COLO668 (cell line): ENCODE measurements at regions not wholly inside any gene's neighbourhood (a gene's known extent, or its start where the extent isn't known, plus 50 kb on each side); places are given as distances from the start of the nearest gene placed in this dataset.

Experiments used
- DNase-seq: peaks from one replicate; lab custom pipeline; 2025; ENCODE audit not compliant: unreplicated experiment; lab: John Stamatoyannopoulos, UW

DNA sequence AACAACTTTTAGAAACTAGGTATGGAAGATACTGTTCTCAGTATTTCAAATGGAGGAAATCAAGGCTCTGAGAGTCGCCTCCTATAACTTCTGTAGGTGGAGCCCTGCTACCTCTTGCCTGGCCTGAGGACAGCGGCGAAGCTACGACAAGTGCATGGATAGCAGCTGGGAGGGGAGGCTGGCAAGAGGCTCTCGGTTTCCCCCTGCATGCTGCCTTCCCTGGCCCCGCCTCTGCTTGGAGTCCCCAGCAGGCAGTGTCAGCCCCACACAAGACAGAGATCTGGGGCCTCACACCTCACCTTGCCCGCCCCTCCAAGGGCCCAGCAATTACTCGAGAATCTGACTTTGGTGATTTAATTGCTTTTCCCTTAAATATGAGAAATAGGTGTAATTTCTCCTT, 107.6 kb upstream of the POU3F3 start:
- no peak for DNase-seq

DNA sequence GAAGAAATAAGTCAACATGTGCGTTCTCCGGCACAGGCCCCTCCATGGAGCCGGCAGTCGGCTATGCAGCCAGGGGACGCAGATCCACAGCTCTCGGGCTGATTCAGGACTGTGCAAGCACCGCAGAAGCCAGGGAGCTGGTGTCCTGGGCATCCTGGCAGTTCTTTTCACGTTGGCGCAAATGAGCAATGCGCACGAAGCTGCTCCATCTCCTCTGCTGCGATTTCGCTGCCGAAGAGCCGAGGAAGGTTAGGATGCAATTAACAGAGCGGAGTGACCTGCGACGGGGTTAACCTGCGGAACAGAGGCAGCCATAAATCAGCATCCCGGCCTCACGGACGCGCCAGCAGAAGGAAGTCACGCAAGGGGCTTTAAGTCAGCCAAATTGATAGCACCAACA, 107.1 kb upstream of the POU3F3 start:
- DNase-seq, result no peak

DNA sequence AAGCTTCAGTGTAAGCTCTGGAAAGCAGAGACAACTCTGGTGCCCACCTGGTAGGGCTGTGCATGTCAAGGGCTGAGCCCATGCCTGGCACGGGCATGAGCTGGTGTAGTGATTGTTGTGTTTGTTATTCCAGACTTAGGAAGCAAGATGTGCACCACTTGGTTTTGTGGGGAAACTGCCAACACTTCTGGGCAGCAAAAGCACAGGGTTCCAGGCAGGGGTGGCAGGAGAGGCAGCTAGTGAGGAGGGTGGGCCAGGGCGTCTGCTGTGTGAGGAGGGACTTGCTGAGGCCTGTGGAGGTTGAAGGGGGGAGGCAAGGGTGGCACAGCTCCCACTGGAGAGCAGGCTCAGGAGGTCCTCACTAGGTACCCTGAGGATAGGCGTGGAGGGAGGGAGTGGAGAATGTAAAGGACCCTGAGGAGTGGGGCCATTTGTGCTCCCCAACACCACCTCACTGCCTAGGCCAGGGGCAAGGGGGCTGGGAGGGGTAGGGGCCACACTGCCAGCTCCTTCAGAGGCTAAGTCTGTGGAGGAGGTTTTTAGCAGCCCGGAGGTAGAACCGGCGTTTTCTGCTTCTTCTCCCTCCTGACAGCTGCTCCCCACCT, 104.0 kb upstream of the POU3F3 start:
- no peak for DNase-seq

DNA sequence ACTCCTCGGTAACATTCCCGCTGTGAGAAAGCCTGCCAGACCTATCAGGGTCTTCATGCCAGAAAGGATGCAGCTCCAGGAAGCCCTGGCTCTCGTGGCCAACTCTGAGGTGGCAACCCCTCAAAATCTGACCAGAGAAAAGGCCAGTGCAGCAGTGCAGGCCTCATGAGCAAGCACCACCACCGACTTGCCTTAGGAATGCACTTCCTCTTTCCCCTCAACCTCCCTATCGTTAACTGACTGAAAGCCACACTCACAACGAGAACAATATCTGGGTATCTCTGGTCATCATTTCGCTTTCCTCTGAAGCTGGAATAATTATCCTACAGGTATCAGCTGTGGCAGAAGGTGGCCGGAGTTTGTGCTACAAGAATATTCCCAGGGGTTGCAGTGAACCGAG, 101.4 kb upstream of the POU3F3 start:
- DNase-seq, result no peak

DNA sequence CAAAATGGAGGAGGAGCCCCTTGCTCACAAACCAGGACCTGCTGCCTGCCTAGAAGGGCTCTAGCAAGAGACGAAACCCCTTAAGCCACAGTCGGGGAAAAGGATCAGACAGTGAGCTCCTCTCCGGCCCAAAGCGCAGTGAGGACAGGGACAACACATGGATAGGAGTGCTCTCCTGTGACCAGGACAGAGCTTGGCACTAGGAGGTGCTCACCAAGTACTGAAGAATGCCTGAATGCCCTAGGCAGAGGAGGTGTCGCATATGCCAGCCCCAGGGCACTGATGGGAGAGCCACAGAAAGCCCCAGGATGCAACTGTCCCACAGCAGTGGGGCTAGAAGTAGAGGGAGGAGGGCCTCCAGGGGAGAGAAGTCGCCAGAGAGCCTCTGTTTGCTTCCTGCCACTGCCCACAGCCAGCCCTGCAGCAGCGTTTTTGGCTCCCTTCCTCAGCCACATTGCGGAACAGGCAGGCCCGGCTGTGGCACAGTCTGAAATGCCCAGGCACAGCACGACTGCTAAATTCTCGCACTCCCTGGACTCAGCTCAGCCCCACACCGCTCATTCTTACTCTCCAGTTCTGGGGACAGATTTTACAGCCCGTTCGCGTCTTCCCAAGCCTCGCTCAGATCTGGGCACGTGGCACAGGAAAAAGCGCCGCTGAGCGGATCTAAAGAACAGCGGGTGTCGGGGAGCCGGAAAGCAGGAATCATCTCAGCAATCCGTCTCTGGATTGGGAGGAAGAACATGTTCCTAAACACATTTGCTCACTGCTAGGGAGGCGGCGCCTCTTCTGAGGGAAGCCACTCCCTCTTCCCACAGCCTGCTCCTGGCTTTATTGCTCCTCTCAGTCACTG, 98.7 kb upstream of the POU3F3 start:
- no peak for DNase-seq

DNA sequence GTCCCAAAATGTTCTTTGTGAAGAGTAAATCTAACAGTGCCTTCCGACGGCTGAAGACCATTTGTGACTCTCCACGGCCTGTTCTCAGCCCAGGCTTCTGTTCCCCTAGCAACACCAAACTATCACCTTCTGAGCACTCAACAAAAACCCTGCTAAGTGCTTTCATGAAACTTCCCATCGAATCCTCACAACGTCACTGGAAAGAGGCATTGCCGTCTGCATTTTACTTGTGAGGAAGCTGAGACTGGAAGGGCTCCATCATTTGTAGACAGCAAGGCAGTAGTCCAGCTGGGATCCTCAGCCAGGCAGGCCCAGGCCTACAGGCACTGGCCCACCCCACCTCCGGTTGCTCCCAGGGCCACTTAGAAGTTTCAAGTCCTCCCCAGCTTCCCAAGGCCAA, 97.8 kb upstream of the POU3F3 start:
- DNase-seq, result no peak

DNA sequence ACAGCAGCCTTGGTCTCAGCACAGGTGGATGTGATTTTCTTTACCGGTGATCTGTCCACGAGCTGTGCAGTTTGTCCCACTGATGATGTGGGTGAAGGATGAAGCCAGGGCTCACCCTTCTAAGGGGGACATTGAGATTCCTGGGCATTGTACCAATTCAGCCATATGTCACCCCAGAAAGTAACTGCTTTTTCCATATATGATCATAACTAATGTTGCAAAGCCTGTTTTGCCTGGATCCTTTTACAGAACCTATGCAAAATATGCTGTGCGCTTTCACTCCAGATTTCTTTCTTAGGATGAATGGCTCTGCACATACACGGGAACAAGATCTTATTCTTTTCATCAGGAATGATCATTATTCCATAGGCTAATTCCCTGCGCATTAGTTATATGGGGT, 96.9 kb upstream of the POU3F3 start:
- DNase-seq, result no peak

DNA sequence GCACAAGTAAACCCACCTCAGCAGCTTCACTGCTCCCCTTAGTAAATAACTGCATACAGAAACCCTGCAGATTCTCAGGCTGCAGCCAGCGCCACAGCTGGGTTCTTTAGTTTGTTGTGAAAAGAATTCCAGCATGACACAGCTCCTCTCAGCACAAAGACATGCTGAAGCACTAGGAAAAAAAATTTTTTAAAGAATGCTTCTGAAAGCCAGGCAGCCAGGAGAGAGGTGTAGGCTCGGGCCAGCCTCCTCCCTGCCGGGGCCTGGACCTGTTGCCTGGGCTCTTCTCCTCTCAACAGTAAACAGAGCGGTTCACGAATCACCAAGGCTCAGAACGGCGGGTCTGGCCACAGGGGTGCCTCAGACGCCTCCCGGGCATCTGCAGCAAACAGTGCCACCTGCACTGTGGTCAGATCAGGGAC, 95.7 kb upstream of the POU3F3 start:
- peak; percentile 62 for DNase-seq

DNA sequence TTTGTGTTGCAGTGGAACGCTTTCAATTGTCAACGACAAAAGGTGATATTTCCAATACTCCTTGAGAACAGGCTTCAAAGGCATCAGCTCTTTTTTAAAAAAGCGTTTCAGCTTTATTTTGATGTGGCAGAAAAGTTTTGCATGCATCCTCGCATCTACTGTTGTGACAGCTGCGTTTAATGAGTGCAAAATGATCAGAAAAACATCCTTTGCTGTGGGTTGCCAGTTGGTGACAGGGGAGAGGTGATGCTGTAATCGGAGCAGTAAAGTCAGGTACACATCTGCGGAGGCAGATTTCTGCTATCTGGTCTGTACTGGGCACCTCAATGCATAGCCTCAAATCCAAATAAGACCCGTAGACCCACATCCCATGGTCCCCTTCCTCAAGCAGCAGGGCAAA, 91.9 kb upstream of the POU3F3 start:
- DNase-seq, result no peak

DNA sequence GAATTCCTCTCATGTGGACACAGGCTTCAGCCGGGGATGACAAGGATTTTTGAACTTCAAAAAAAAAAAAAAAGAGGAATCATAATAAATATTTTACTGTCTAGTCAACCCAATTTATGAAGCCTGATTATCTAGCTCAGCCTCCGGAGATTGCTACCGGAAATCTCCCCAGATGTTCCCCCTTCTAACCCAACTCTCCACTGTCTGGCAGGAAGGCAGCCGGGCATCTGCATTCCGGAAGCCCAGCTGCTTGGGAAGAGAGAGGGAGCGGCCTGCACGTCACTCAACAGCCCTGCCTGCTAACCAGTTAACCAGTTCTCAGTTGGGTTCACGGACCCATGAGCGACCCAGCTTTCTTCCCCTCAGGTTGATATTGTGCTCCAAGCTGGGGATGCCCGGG, 87.2 kb upstream of the POU3F3 start:
- no peak for DNase-seq

DNA sequence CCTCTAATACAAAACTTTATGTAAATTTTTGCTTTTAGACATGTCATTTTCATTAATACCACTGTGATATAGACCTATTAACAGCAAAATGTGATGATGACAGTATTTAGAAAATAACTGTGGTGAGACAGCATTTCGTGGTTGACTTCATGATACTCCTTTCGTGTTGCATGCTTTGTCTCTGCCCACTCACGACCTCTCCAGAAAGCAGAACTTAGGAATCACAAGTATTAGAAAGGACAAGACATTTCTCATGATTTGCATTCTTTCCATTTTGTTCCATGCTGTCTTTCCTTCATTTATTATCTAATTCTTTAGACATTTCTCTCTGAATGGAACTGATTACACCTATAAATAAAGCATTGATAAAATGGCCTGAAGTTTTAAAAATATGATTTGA, 85.2 kb upstream of the POU3F3 start:
- DNase-seq, result no peak

DNA sequence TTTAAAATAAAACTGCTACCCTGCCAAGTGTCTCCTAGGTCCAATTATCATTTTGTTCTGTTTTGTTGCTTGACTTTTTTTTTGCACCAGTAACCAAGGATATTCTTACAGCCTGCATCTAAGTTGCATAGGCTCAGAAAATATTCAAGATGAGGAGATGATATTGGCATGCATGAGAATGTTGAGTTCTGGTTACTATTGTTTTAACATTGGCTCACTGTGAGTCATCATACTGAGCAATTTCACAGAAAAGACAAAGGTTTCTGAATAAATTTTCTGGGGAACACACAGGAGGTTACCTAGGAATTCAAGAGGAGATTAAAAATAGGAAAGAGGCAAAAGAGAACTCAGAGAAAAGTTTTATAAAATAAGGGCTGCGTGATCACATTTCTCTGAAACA, 84.8 kb upstream of the POU3F3 start:
- DNase-seq, result no peak

DNA sequence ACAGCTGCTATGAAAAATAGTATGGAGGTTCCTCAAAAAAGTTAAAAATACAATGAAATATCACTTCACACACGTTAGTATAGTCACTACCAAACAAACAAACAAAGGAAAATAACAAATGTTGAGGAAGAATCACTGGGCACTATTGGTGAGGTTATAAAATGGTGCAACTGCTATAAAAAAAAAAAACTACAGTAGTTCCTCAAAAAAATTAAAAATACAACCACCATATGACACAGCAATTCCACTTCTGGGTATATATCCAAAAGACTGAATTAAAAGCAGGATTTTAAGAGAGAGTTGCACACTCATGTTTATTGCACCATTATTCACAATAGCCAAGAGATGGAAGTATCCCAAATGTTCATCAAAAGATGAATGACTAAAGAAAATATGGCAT, 80.9 kb upstream of the POU3F3 start:
- no peak for DNase-seq

DNA sequence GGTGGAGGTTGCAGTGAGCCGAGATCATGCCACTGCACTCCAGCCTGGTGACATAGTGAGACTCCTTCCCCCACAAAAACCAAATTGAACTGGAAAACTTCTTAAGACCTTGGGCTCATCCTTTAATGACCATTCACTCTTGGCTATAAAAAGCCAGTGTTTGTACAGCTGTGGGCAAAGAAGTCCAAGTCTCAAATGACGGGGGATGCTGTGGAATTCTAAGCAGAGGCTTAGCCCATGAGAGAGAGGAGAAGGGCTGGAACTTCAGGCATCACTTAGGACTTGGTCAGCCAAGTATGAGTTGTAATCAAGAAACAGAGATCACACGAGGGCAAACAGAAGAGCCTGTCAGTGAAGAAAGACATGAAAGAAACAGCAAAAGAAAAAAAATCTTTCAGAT, 79.3 kb upstream of the POU3F3 start:
- DNase-seq, result no peak

DNA sequence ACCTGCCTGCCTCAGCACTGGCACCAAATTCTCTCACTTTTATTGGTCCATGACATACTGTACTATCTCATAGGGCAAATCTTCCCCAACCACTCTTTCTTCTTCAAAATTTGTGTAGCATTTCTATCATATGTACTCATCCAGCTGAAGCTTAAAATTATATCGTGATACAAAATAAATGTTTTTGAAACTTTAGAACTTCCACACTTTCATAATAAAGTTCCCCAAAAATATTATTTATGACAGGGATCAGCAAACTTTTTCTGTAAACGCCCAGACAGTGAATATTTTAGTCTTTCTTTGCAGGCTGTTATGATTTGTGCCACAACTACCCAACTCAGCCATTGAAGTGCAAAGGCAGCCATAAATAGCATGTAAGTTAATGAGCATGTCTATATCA, 76.2 kb upstream of the POU3F3 start:
- no peak for DNase-seq

DNA sequence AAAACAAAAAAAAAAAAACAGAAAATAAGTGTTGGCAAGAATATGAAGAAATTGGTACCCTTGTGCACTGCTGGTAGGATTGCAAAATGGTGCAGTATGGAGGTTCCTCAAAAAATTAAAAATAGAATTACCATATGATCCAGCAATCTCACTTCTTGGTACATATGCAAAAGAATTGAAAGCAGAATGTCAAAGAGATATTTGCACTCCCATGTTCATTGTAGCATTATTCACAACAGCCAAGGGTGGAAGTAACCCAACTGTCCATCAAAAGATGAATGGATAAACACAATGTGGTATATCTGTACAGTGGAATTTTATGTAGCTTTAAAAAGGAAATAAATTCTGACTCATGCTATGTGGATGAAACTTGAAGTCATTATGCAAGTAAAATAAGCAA, 72.8 kb upstream of the POU3F3 start:
- no peak for DNase-seq

DNA sequence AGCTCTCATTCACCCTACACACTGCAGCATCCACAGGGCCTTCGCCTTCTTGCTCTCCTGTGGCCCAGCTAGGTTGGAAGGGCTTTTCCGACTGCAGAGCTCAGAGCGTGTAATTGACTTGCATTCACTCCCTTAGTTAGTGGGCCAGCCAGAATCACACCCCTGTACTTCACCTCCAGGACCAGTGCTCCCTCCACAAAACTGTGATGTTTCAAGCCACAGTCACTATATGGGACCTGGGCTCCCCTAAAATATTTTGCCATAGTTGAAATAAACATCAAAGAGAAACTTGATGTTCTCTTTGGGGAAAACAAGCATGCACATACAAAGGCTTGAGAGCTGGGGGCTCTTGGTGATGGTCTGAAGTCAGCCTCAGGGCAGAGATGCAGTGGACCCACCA, 69.7 kb upstream of the POU3F3 start:
- no peak for DNase-seq

DNA sequence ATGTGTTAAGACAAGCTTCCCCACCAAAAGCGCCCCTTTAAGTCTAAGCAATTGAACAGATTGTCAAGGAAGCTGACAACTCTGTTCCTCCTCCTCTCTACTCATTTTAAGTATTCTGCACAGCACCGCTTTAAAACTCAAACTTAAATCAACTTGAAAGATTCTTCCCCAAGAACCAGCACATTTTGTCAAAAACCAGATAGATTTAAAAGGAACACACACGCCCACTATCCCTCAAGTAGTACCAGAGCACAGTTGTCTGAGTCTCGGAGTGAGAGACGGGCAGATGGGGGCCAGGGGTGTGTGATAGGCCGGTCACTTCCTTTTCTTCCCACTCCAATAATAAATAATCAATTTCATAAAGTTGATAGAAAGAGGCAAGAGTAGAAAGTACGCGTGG, 67.7 kb upstream of the POU3F3 start:
- no peak for DNase-seq

DNA sequence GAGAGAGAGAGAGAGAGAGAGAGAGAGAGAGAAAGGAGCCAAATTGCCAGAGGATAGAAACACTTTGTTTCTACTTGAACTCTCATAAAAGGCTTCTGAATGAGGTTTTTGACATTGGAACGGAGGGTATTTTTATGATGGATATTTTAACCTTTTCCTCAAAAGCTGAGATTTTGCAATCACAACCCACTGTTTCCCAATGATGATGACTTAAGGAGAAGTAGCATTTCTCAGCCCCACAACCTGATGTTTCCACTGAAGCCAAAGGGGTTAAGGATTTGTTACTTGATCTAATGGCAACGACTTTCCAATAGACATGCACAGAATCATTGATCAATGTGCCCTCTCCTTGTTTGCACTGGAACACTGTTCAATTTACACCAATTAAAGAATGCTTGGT, 67.1 kb upstream of the POU3F3 start:
- DNase-seq, result no peak

DNA sequence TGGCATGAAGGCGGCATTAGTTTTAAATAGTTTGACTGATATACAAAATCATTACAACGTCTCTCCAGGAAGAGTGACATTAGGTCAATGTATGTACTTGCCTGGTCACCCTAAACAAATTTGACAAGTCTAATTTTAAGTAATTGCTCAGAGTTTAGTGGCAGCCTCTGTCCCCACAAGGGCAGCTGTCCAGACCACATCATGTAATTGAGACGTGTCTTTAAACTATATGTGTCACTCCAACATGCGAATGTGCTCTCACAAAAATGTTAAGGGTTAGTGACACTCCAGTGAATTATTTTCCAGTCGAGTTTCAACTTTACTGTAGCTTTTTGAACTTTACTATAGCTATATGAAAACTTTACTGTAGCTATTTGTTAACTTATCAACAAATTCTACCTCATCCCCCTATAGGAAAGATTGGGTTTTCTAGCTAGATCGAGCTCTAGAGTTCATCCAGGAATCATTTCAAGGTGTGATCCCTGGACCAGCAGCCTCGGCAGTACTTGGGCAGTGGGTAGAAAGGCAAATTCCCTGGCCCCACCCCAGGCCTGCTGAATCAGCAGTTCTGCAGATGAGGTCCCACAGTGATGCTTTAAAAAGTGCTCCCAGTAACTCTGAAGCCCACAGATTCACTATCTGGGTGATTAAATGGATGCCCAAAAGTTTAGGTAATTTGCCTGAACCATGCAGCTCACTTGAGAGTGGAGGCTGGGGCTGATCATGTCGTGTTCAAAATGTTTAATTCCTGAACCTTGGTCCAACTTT, 66.4 kb upstream of the POU3F3 start:
- DNase-seq, result no peak

DNA sequence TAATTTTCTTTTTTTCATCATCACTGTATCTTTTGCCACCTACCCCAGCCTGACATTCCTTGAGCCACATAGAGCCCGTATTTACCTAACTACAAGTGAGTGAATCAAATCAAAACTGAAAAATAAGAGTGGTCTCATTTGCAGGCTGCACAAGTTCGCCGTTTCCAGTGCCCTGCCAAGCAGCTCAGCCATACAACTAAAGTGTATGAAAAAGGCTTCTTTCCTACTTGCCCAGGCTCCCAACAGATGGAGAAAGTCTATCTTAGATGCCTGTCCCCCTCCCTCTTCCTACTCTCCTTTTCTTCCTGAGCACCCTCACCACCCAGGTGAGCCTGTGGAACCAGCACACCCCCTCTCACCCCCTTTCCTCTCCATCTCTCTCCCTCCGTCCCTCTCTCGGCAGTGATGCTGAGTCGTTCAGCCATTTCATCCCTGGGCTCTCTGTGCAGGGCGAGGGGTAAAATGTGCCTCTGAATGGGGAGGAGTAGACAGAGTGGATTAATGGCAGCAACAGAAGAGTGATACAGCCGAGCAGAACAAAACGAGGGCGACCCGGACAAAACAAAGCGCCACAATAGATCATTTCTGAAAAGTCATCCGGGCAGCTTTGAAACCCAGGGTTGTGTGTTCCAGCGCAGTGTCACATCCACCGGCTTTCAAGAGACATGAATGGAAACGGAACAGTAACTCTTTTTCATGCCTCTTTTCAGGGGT, 65.0 kb upstream of the POU3F3 start:
- no peak for DNase-seq
